Endothelial cell of umbilical vein (primary cell): ENCODE measurements at regions not wholly inside any gene's neighbourhood (a gene's known extent, or its start where the extent isn't known, plus 50 kb on each side); places are given as distances from the start of the nearest gene placed in this dataset.

ENCODE experiments used
- BruUV-seq: library from RNA; stranded (reverse); fragments of 400-500 nt; replicated peaks from 2 replicates; lab custom pipeline; 2021; lab: Mats Ljungman, UMichigan
- CTCF ChIA-PET: fragments of 300-600, 350-600 bp; sonication (Branson Sonifier 250); formaldehyde crosslinking; loops from one replicate; lab custom pipeline; 2021; ENCODE audit warnings: antibody characterized with exemption, inconsistent platforms; lab: Charles Lee
- POLR2A ChIA-PET: fragments of 300-600, 350-600 bp; sonication (Branson Sonifier 250); formaldehyde crosslinking; loops from one replicate; lab custom pipeline; 2021; ENCODE audit warnings: antibody characterized with exemption, inconsistent platforms; lab: Charles Lee
- DNase-seq: peaks from one replicate; pipeline ENCODE4 v3.0.0-alpha.2; 2011; ENCODE audit warnings: low read depth, low spot score
- FAIRE-seq: peaks from 2 replicates; lab custom pipeline; 2011; peaks lifted over from hg19 to GRCh38; lab: Jason Lieb, UNC
- H2AFZ ChIP-seq: 2 replicates; pipeline ENCODE4 v1.6.0; 2012; ENCODE audit warnings: low read depth, low read length, control low read depth, inconsistent platforms
- H3K27ac ChIP-seq: 2 replicates; pipeline ENCODE4 v1.5.1; 2011; ENCODE audit warnings: low read depth, mild to moderate bottlenecking, control low read depth, low read length, moderate library complexity; ENCODE audit not compliant: insufficient read depth
- H3K27me3 ChIP-seq, 2 experiments: 2 replicates each; pipeline versions ENCODE4 v1.6.0 to v1.6.1; 2011; ENCODE audit warnings: low read length in 2 of 2, mixed read lengths in 1 of 2; ENCODE audit not compliant: control insufficient read depth in 2 of 2, insufficient read depth in 2 of 2
- H3K36me3 ChIP-seq, 2 experiments: 2 replicates in 1 of 2; 3 replicates in 1 of 2; pipeline ENCODE4 v1.5.1; 2011; ENCODE audit warnings: low read length in 2 of 2, mild to moderate bottlenecking in 1 of 2, moderate library complexity in 1 of 2; ENCODE audit not compliant: control insufficient read depth in 2 of 2, insufficient read depth in 2 of 2; ENCODE audit errors: extremely low read depth in 1 of 2
- H3K4me1 ChIP-seq: 3 replicates; pipeline ENCODE4 v1.5.1; 2011; ENCODE audit warnings: mild to moderate bottlenecking, low read length; ENCODE audit not compliant: control insufficient read depth, insufficient read depth; ENCODE audit errors: extremely low read depth
- H3K4me2 ChIP-seq: 2 replicates; pipeline ENCODE4 v1.6.1; 2011; ENCODE audit warnings: low read length, control low read depth, mixed read lengths; ENCODE audit not compliant: insufficient read depth
- H3K4me3 ChIP-seq, 3 experiments: fragments of 200-600 bp in 1 of 3; sonication (generic), shearing (Covaris generic) in 1 of 3; replicated peaks in 1 of 3; 2 replicates each; pipeline ENCODE4 v1.5.1; 2011 to 2016; ENCODE audit warnings: control low read depth in 3 of 3, low read length in 3 of 3, mild to moderate bottlenecking in 2 of 3, inconsistent platforms in 1 of 3, low read depth in 1 of 3, moderate library complexity in 1 of 3; ENCODE audit not compliant: insufficient read depth in 1 of 3
- H3K79me2 ChIP-seq: 2 replicates; pipeline ENCODE4 v1.6.0; 2012; ENCODE audit warnings: low read length, inconsistent platforms; ENCODE audit not compliant: control insufficient read depth, insufficient read depth
- H3K9ac ChIP-seq: replicated peaks from 2 replicates; pipeline ENCODE3; 2011; ENCODE audit warnings: low read length, control low read depth; ENCODE audit not compliant: insufficient read depth; ENCODE audit errors: extremely low read depth
- H3K9me1 ChIP-seq: replicated peaks from 3 replicates; pipeline ENCODE4 v1.6.0; 2011; ENCODE audit warnings: mild to moderate bottlenecking, low read length; ENCODE audit not compliant: control insufficient read depth, insufficient read depth; ENCODE audit errors: extremely low read depth
- H3K9me3 ChIP-seq: replicated peaks from 2 replicates; pipeline ENCODE4 v1.5.1; 2012; ENCODE audit warnings: low read length, inconsistent platforms; ENCODE audit not compliant: control insufficient read depth, insufficient read depth
- H4K20me1 ChIP-seq: replicated peaks from 2 replicates; pipeline ENCODE3; 2011; ENCODE audit warnings: mild to moderate bottlenecking, low read length; ENCODE audit not compliant: control insufficient read depth, insufficient read depth; ENCODE audit errors: extremely low read depth
- EZH2 ChIP-seq: IDR thresholded peaks from 2 replicates; pipeline ENCODE4 v1.6.1; 2012; ENCODE audit warnings: borderline replicate concordance, low read depth, mild to moderate bottlenecking, moderate library complexity, low read length, inconsistent platforms; ENCODE audit not compliant: severe bottlenecking
- FOS ChIP-seq: IDR thresholded peaks from 2 replicates; pipeline ENCODE4 v1.6.1; 2011; ENCODE audit warnings: mild to moderate bottlenecking, low read length, moderate library complexity, borderline replicate concordance; ENCODE audit not compliant: insufficient read depth
- MAX ChIP-seq: IDR thresholded peaks from 2 replicates; pipeline ENCODE4 v1.6.1; 2011; ENCODE audit not compliant: insufficient read depth, insufficient read length
- MYC ChIP-seq: IDR thresholded peaks from one replicate; pipeline ENCODE4 v1.6.1; 2011; ENCODE audit warnings: mild to moderate bottlenecking, low read depth, low read length
- POLR2A ChIP-seq: IDR thresholded peaks from 2 replicates; pipeline ENCODE4 v1.6.1; 2012; ENCODE audit warnings: low read depth, mild to moderate bottlenecking, control low read depth, low read length
- dilution Hi-C: fragments of 300-500 bp; cut with MboI; formaldehyde crosslinking; loops from one replicate; pipeline ENCODE4 v1.15.0; 2019; ENCODE audit warnings: low sequenced_read_pairs; ENCODE audit not compliant: extremely low pct_ligation_motif_present
- intact Hi-C: fragments of 100-400 bp; cut with micrococcal nuclease; formaldehyde crosslinking; loops from one replicate; pipeline ENCODE4 v1.10.0; 2022

GRCh38 chr4:62377245-62377644 lies 1177.1 kb downstream of the ADGRL3 start:
- no peak overlapping the region for H3K9ac ChIP-seq
- FAIRE-seq (no peak), DNase-seq (no peak)
- no peaks in the 10 kb centered on the region for H3K4me1 ChIP-seq
- no peak for TF ChIP-seq MAX
- no peak for TF ChIP-seq MYC
- no peak for TF ChIP-seq FOS
- TF ChIP-seq EZH2: no peak
- intact Hi-C loops (no loop called here), dilution Hi-C loops (no loop called here)
- no peaks in the 10 kb centered on the region for H3K79me2 ChIP-seq
- H3K27me3 ChIP-seq: no peaks in the 10 kb centered on the region
- no peaks in the 10 kb centered on the region for H3K9me3 ChIP-seq
- H3K4me2 ChIP-seq: no peak overlapping the region
- BruUV-seq: no TSS peak
- POLR2A ChIA-PET: no interaction called here
- H4K20me1 ChIP-seq: no peaks in the 10 kb centered on the region
- no peaks in the 10 kb centered on the region for H3K36me3 ChIP-seq
- no peaks in the 10 kb centered on the region for H3K9me1 ChIP-seq
- H3K27ac ChIP-seq: no peak overlapping the region
- H3K4me3 ChIP-seq: no peak overlapping the region
- CTCF ChIA-PET: no interaction called here
- no peak overlapping the region for H2AFZ ChIP-seq

- Histone ChIP-seq H3K9me1 (no peaks in the 10 kb centered on the region), H4K20me1 (no peaks in the 10 kb centered on the region), H3K27me3 (no peaks in the 10 kb centered on the region), H3K4me2 (no peak overlapping the region), H3K4me3 (no peak overlapping the region), H3K4me1 (no peaks in the 10 kb centered on the region), H3K9me3 (peaks cover 2% of the 10 kb centered on the region), H3K36me3 (no peaks in the 10 kb centered on the region), H3K9ac (no peak overlapping the region), H2AFZ (no peak overlapping the region), H3K79me2 (no peaks in the 10 kb centered on the region), H3K27ac (no peak overlapping the region)
- ChIA-PET CTCF (no interaction called here), POLR2A (no interaction called here)
- DNase-seq (no peak), FAIRE-seq (no peak)
- no TSS peak for BruUV-seq
- intact Hi-C loops: no loop called here
- dilution Hi-C loops: no loop called here
- TF ChIP-seq POLR2A: no peak
Observed at GRCh38 chr4:62366939-62367338, 1166.8 kb downstream of the ADGRL3 start.
